Stimulated activated naive B cell treated with anti-CD40 and anti-IgM and Interleukin-4, amounts not matched to agents 10 μg/mL and 1 μg/mL and 100 μg/mL, for 72 hours (primary cell): ENCODE measurements at regions not wholly inside any gene's neighbourhood (a gene's known extent, or its start where the extent isn't known, plus 50 kb on each side); places are given as distances from the start of the nearest gene placed in this dataset.

Source experiments
- ATAC-seq, 2 donors: fragments of 150-1000 bp; cut with Tn5 transposase; replicated peaks; 2 replicates each; pipeline ENCODE4 v1.10.0; 2021; ENCODE audit warnings: moderate library complexity in 1 of 2
- DNase-seq: peaks from one replicate; pipeline ENCODE4 v3.0.0; 2021
- H3K27ac Mint-ChIP-seq: one replicate; pipeline ENCODE4 v1.8.0; 2022; ENCODE audit warnings: mild to moderate bottlenecking, mixed read lengths
- H3K27me3 Mint-ChIP-seq, 2 donors: one replicate each; pipeline ENCODE4 v1.8.0; 2022; ENCODE audit warnings: mixed read lengths in 2 of 2
- H3K36me3 Mint-ChIP-seq, 2 donors: one replicate each; pipeline ENCODE4 v1.8.0; 2022; ENCODE audit warnings: mixed read lengths in 2 of 2, mild to moderate bottlenecking in 1 of 2
- H3K4me1 Mint-ChIP-seq, 2 donors: one replicate each; pipeline ENCODE4 v1.8.0; 2022; ENCODE audit warnings: mixed read lengths in 2 of 2, mild to moderate bottlenecking in 1 of 2
- H3K4me3 Mint-ChIP-seq, 2 donors: one replicate each; pipeline ENCODE4 v1.8.0; 2022; ENCODE audit warnings: mild to moderate bottlenecking in 2 of 2, mixed read lengths in 2 of 2, moderate library complexity in 1 of 2
- H3K9me3 Mint-ChIP-seq, 2 donors: one replicate each; pipeline ENCODE4 v1.8.0; 2022; ENCODE audit warnings: mixed read lengths in 2 of 2, mild to moderate bottlenecking in 1 of 2

GRCh38 chr4:187149229-187149945 lies 425.7 kb upstream of the FAT1 start:
- Mint-ChIP-seq H3K27me3 (no peaks in the 10 kb centered on the region), H3K9me3 (peaks cover 4 to 5% of the 10 kb centered on the region in 2 donors), H3K4me1 (no peaks in the 10 kb centered on the region), H3K4me3 (no peak overlapping the region), H3K36me3 (no peaks in the 10 kb centered on the region), H3K27ac (no peak overlapping the region)
- ATAC-seq (no peak), DNase-seq (no peak)

GRCh38 chr4:187157380-187157958 lies 433.8 kb upstream of the FAT1 start:
- H3K4me3 Mint-ChIP-seq = no peak overlapping the region
- H3K27me3 Mint-ChIP-seq = no peaks in the 10 kb centered on the region
- DNase-seq = no peak
- no peak for ATAC-seq
- H3K27ac Mint-ChIP-seq = no peak overlapping the region
- peaks cover 9 to 15% of the 10 kb centered on the region in 2 donors for H3K9me3 Mint-ChIP-seq
- no peaks in the 10 kb centered on the region for H3K36me3 Mint-ChIP-seq
- no peaks in the 10 kb centered on the region for H3K4me1 Mint-ChIP-seq

- no peaks in the 10 kb centered on the region for H3K36me3 Mint-ChIP-seq
- no peaks in the 10 kb centered on the region for H3K27me3 Mint-ChIP-seq
- H3K9me3 Mint-ChIP-seq = peaks cover 9 to 15% of the 10 kb centered on the region in 2 donors
- H3K4me1 Mint-ChIP-seq = no peaks in the 10 kb centered on the region
- no peak for DNase-seq
- H3K4me3 Mint-ChIP-seq = no peak overlapping the region
- no peak overlapping the region for H3K27ac Mint-ChIP-seq
- no peak for ATAC-seq
Observed at GRCh38 chr4:187158003-187158402, 434.3 kb upstream of the FAT1 start.

- H3K4me3 Mint-ChIP-seq = no peak overlapping the region
- H3K9me3 Mint-ChIP-seq = peaks cover 6 to 7% of the 10 kb centered on the region in 2 donors
- ATAC-seq (no peak), DNase-seq (no peak)
- H3K4me1 Mint-ChIP-seq = no peaks in the 10 kb centered on the region
- no peak overlapping the region for H3K27ac Mint-ChIP-seq
- H3K27me3 Mint-ChIP-seq = no peaks in the 10 kb centered on the region
- H3K36me3 Mint-ChIP-seq = no peaks in the 10 kb centered on the region
Observed at GRCh38 chr4:187160486-187160885, 436.8 kb upstream of the FAT1 start.

- Mint-ChIP-seq H3K4me3 (no peak overlapping the region), H3K27me3 (no peaks in the 10 kb centered on the region), H3K27ac (no peak overlapping the region), H3K4me1 (no peaks in the 10 kb centered on the region), H3K9me3 (peaks cover 2 to 3% of the 10 kb centered on the region in 2 donors), H3K36me3 (no peaks in the 10 kb centered on the region)
- ATAC-seq (no peak), DNase-seq (no peak)
Observed at GRCh38 chr4:187166886-187167512, 443.3 kb upstream of the FAT1 start.

- Mint-ChIP-seq H3K36me3 (no peaks in the 10 kb centered on the region), H3K4me1 (no peaks in the 10 kb centered on the region), H3K27ac (no peak overlapping the region), H3K27me3 (no peaks in the 10 kb centered on the region), H3K9me3 (peaks cover 3 to 8% of the 10 kb centered on the region in 2 donors), H3K4me3 (no peak overlapping the region)
- ATAC-seq (no peak), DNase-seq (no peak)
Observed at GRCh38 chr4:187171706-187172339, 448.2 kb upstream of the FAT1 start.

GRCh38 chr4:187172340-187172761 lies 448.7 kb upstream of the FAT1 start:
- Mint-ChIP-seq H3K4me1 (no peaks in the 10 kb centered on the region), H3K27me3 (no peaks in the 10 kb centered on the region), H3K36me3 (no peaks in the 10 kb centered on the region), H3K9me3 (peaks cover 3 to 8% of the 10 kb centered on the region in 2 donors), H3K4me3 (no peak overlapping the region), H3K27ac (no peak overlapping the region)
- ATAC-seq = no peak
- DNase-seq = no peak

GRCh38 chr4:187174749-187175148 lies 451.1 kb upstream of the FAT1 start:
- no peak overlapping the region for H3K27ac Mint-ChIP-seq

GRCh38 chr4:187175197-187175596 lies 451.5 kb upstream of the FAT1 start:
- Mint-ChIP-seq H3K27me3 (no peaks in the 10 kb centered on the region), H3K9me3 (peaks cover 3 to 8% of the 10 kb centered on the region in 2 donors), H3K27ac (no peak overlapping the region), H3K4me1 (no peaks in the 10 kb centered on the region), H3K4me3 (no peak overlapping the region), H3K36me3 (no peaks in the 10 kb centered on the region)
- DNase-seq (no peak), ATAC-seq (no peak)

More at GRCh38 chr4:187174749-187175148, 451.1 kb upstream of the FAT1 start:
- Mint-ChIP-seq H3K4me3 (no peak overlapping the region), H3K27me3 (no peaks in the 10 kb centered on the region), H3K4me1 (no peaks in the 10 kb centered on the region), H3K36me3 (no peaks in the 10 kb centered on the region), H3K9me3 (peaks cover 3 to 8% of the 10 kb centered on the region in 2 donors)
- no peak for DNase-seq
- no peak for ATAC-seq

- no peak overlapping the region for H3K27ac Mint-ChIP-seq
- peaks cover 3 to 8% of the 10 kb centered on the region in 2 donors for H3K9me3 Mint-ChIP-seq
- ATAC-seq (no peak), DNase-seq (no peak)
- H3K4me3 Mint-ChIP-seq = no peak overlapping the region
- H3K4me1 Mint-ChIP-seq = no peaks in the 10 kb centered on the region
- H3K36me3 Mint-ChIP-seq = no peaks in the 10 kb centered on the region
- H3K27me3 Mint-ChIP-seq = no peaks in the 10 kb centered on the region
Observed at GRCh38 chr4:187176261-187176910, 452.7 kb upstream of the FAT1 start.

- DNase-seq (no peak), ATAC-seq (no peak)
- no peaks in the 10 kb centered on the region for H3K36me3 Mint-ChIP-seq
- H3K4me1 Mint-ChIP-seq = no peaks in the 10 kb centered on the region
- no peak overlapping the region for H3K4me3 Mint-ChIP-seq
- no peak overlapping the region for H3K27ac Mint-ChIP-seq
- peaks cover 0 to 8% of the 10 kb centered on the region in 2 donors for H3K9me3 Mint-ChIP-seq
- H3K27me3 Mint-ChIP-seq = no peaks in the 10 kb centered on the region
Observed at GRCh38 chr4:187178084-187178483, 454.4 kb upstream of the FAT1 start.

- ATAC-seq (no peak), DNase-seq (no peak)
- H3K36me3 Mint-ChIP-seq = no peaks in the 10 kb centered on the region
- H3K4me3 Mint-ChIP-seq = no peak overlapping the region
- H3K4me1 Mint-ChIP-seq = no peaks in the 10 kb centered on the region
- no peaks in the 10 kb centered on the region for H3K27me3 Mint-ChIP-seq
- no peak overlapping the region for H3K27ac Mint-ChIP-seq
- peaks cover 0 to 7% of the 10 kb centered on the region in 2 donors for H3K9me3 Mint-ChIP-seq
Observed at GRCh38 chr4:187178587-187178986, 454.9 kb upstream of the FAT1 start.

GRCh38 chr4:187179086-187180058 lies 455.7 kb upstream of the FAT1 start:
- no peaks in the 10 kb centered on the region for H3K4me1 Mint-ChIP-seq
- H3K36me3 Mint-ChIP-seq = no peaks in the 10 kb centered on the region
- H3K27me3 Mint-ChIP-seq = no peaks in the 10 kb centered on the region
- peaks cover 0 to 3% of the 10 kb centered on the region in 2 donors for H3K9me3 Mint-ChIP-seq
- DNase-seq (no peak), ATAC-seq (no peak)
- no peak overlapping the region for H3K4me3 Mint-ChIP-seq
- no peak overlapping the region for H3K27ac Mint-ChIP-seq
